GM12865 (cell line): ENCODE measurements at regions not wholly inside any gene's neighbourhood (a gene's known extent, or its start where the extent isn't known, plus 50 kb on each side); places are given as distances from the start of the nearest gene placed in this dataset.

Experiments used
- DNase-seq: peaks from one replicate; pipeline ENCODE4 v3.0.0; 2010; ENCODE audit warnings: low read depth
- H3K4me3 ChIP-seq: 2 replicates; pipeline ENCODE4 v1.5.1; 2011; ENCODE audit warnings: mild to moderate bottlenecking, low read depth, low read length, control low read depth
- TF ChIP-seq, protein P1 (sequence below): IDR thresholded peaks from 2 replicates; pipeline ENCODE4 v1.5.1; 2011; ENCODE audit warnings: low read length, control low read depth, low read depth, inconsistent platforms; ENCODE audit not compliant: insufficient read depth; ENCODE audit errors: missing control alignments

GRCh38 chr11:71365626-71366025 lies 82.6 kb downstream of the DHCR7 start:
- TF ChIP-seq, protein P1, sequence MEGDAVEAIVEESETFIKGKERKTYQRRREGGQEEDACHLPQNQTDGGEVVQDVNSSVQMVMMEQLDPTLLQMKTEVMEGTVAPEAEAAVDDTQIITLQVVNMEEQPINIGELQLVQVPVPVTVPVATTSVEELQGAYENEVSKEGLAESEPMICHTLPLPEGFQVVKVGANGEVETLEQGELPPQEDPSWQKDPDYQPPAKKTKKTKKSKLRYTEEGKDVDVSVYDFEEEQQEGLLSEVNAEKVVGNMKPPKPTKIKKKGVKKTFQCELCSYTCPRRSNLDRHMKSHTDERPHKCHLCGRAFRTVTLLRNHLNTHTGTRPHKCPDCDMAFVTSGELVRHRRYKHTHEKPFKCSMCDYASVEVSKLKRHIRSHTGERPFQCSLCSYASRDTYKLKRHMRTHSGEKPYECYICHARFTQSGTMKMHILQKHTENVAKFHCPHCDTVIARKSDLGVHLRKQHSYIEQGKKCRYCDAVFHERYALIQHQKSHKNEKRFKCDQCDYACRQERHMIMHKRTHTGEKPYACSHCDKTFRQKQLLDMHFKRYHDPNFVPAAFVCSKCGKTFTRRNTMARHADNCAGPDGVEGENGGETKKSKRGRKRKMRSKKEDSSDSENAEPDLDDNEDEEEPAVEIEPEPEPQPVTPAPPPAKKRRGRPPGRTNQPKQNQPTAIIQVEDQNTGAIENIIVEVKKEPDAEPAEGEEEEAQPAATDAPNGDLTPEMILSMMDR, result no peak
- no peak for DNase-seq
- no peak overlapping the region for H3K4me3 ChIP-seq

GRCh38 chr11:71364806-71365205 lies 83.4 kb downstream of the DHCR7 start:
- TF ChIP-seq, protein P1, result no peak

GRCh38 chr11:71364176-71364671 lies 84.0 kb downstream of the DHCR7 start:
- no peak overlapping the region for H3K4me3 ChIP-seq
- no peak for DNase-seq
- TF ChIP-seq, protein P1, result no peak

More at GRCh38 chr11:71364806-71365205, 83.4 kb downstream of the DHCR7 start:
- no peak for DNase-seq
- H3K4me3 ChIP-seq, result no peak overlapping the region

- DNase-seq, result no peak
- H3K4me3 ChIP-seq, result no peak overlapping the region
- TF ChIP-seq, protein P1, result no peak
Observed at GRCh38 chr11:71363721-71364120, 84.5 kb downstream of the DHCR7 start.

- TF ChIP-seq, protein P1, result no peak
- H3K4me3 ChIP-seq, result no peak overlapping the region
- DNase-seq, result no peak
Observed at GRCh38 chr11:71358963-71359567, 89.1 kb downstream of the DHCR7 start.

DNA sequence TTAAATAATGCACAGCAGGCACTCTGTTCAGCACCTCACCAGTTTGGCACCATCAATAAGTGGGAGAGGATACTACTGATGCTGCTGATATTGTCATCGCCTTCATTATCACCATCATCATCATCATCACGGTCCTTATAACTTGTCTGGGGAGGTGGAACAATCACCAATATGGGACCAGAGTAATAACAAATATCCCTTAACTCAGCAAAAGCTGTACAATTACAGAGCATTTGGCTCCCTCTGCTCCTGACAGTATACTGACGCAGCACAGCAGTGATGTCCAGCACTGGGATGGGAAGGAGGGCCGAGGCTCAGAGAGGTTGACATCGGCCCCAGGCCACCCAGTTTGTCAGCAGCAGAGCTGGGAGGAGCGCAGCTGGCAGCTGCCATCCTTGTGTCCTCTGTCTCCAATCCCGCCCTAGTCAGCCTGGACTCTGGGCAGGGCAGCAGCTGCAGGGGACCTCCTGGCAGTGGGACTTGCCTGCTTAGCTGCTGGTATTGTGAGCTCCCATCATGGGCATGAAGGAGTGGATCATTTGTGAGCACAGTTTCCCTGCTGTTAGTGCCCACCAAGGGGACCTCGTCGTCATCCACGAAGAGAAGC lies 90.0 kb downstream of the DHCR7 start:
- no peak overlapping the region for H3K4me3 ChIP-seq
- DNase-seq, result no peak
- TF ChIP-seq, protein P1, result no peak
